Hepatocyte (in vitro differentiated cells): ENCODE measurements at regions not wholly inside any gene's neighbourhood (a gene's known extent, or its start where the extent isn't known, plus 50 kb on each side); places are given as distances from the start of the nearest gene placed in this dataset.
"Not testable (repeated sequence)": the region's sequence is repeated elsewhere in the genome, so short reads cannot be mapped to it uniquely, and the experiment has no call there.

Experiments used
- DNase-seq: peaks from one replicate; pipeline ENCODE4 v3.0.0-alpha.2; 2016; ENCODE audit warnings: low spot score
- H2AFZ ChIP-seq: fragments of 200-600 bp; sonication (generic); 2 replicates; pipeline ENCODE4 v1.6.0; 2016; ENCODE audit warnings: antibody characterized with exemption, mild to moderate bottlenecking
- H3K27ac ChIP-seq: fragments of 200-600 bp; sonication (generic); 2 replicates; pipeline ENCODE4 v1.5.1; 2016; ENCODE audit warnings: mild to moderate bottlenecking
- H3K27me3 ChIP-seq: fragments of 200-600 bp; sonication (generic); 2 replicates; pipeline ENCODE4 v1.6.1; 2016
- H3K36me3 ChIP-seq: fragments of 200-600 bp; sonication (generic); replicated peaks from 2 replicates; pipeline ENCODE4 v1.5.1; 2016; ENCODE audit warnings: low read depth; ENCODE audit not compliant: insufficient read depth
- H3K4me1 ChIP-seq: fragments of 200-600 bp; sonication (generic); 2 replicates; pipeline ENCODE4 v1.5.1; 2016; ENCODE audit warnings: mild to moderate bottlenecking, moderate library complexity; ENCODE audit not compliant: insufficient read depth
- H3K4me2 ChIP-seq: fragments of 200-600 bp; sonication (generic); 2 replicates; pipeline ENCODE4 v1.6.0; 2016
- H3K4me3 ChIP-seq: fragments of 200-600 bp; sonication (generic); 2 replicates; pipeline ENCODE4 v1.5.1; 2016; ENCODE audit warnings: mild to moderate bottlenecking
- H3K79me2 ChIP-seq: fragments of 200-600 bp; sonication (generic); 2 replicates; pipeline ENCODE4 v1.6.0; 2017; ENCODE audit warnings: mild to moderate bottlenecking
- H3K9me2 ChIP-seq: fragments of 200-600 bp; sonication (generic); replicated peaks from 2 replicates; pipeline ENCODE4 v1.6.0; 2017; ENCODE audit warnings: mild to moderate bottlenecking; ENCODE audit not compliant: insufficient read depth
- H3K9me3 ChIP-seq: fragments of 200-600 bp; sonication (generic); 2 replicates; pipeline ENCODE4 v1.5.1; 2016; ENCODE audit warnings: low read depth, mild to moderate bottlenecking
- H4K20me1 ChIP-seq: fragments of 200-600 bp; sonication (generic); 2 replicates; pipeline ENCODE4 v1.6.0; 2016; ENCODE audit warnings: mild to moderate bottlenecking; ENCODE audit not compliant: insufficient read depth, poor library complexity, severe bottlenecking
- CTCF ChIP-seq: fragments of 200-600 bp; sonication (generic); IDR thresholded peaks from 2 replicates; pipeline ENCODE4 v1.5.1; 2016; ENCODE audit warnings: antibody characterized with exemption, mild to moderate bottlenecking; ENCODE audit not compliant: poor library complexity
- EZH2 ChIP-seq: fragments of 200-600 bp; sonication (generic); IDR thresholded peaks from 2 replicates; pipeline ENCODE4 v1.6.1; 2016; ENCODE audit warnings: antibody characterized with exemption, mild to moderate bottlenecking, borderline replicate concordance
- EZH2phosphoT487 ChIP-seq: fragments of 200-600 bp; sonication (generic); IDR thresholded peaks from one replicate; pipeline ENCODE4 v1.6.1; 2018; ENCODE audit warnings: antibody characterized with exemption, mild to moderate bottlenecking, low read depth, moderate library complexity; ENCODE audit not compliant: unreplicated experiment, severe bottlenecking
- WGBS: methylation state at CpG from one replicate; pipeline ENCODE4 v1.1.6; 2016; ENCODE audit warnings: low lambda C conversion rate; ENCODE audit errors: missing lambda C conversion rate; 5-methylcytosine and 5-hydroxymethylcytosine counted together

GRCh38 chr5:152723482-152723881 is 318.4 kb upstream of the NMUR2 start:
- DNase-seq: no peak
- 86% methylated on average over 6 of the region's 6 CpGs for WGBS
- H3K4me3 ChIP-seq: no peak overlapping the region
- H3K9me3 ChIP-seq: no peaks in the 10 kb centered on the region
- H3K36me3 ChIP-seq: no peaks in the 10 kb centered on the region
- no peak overlapping the region for H2AFZ ChIP-seq
- no peaks in the 10 kb centered on the region for H3K9me2 ChIP-seq
- H3K27ac ChIP-seq: no peak overlapping the region
- TF ChIP-seq EZH2 (no peak), CTCF (no peak), EZH2phosphoT487 (no peak)
- H3K4me2 ChIP-seq: no peak overlapping the region
- H3K79me2 ChIP-seq: no peaks in the 10 kb centered on the region
- no peaks in the 10 kb centered on the region for H3K4me1 ChIP-seq
- H3K27me3 ChIP-seq: no peaks in the 10 kb centered on the region
- no peaks in the 10 kb centered on the region for H4K20me1 ChIP-seq

- WGBS: 94% methylated on average over 3 of the region's 3 CpGs
- TF ChIP-seq EZH2phosphoT487: no peak
- no peak for TF ChIP-seq EZH2
- TF ChIP-seq CTCF: no peak
- no peak overlapping the region for H3K4me2 ChIP-seq
- H3K9me2 ChIP-seq: no peaks in the 10 kb centered on the region
- H3K4me3 ChIP-seq: no peak overlapping the region
- no peaks in the 10 kb centered on the region for H3K79me2 ChIP-seq
- no peak for DNase-seq
- no peak overlapping the region for H2AFZ ChIP-seq
- H3K27ac ChIP-seq: no peak overlapping the region
- H3K9me3 ChIP-seq: no peaks in the 10 kb centered on the region
- H3K36me3 ChIP-seq: no peaks in the 10 kb centered on the region
- no peaks in the 10 kb centered on the region for H3K27me3 ChIP-seq
- no peaks in the 10 kb centered on the region for H3K4me1 ChIP-seq
- no peaks in the 10 kb centered on the region for H4K20me1 ChIP-seq
Observed at GRCh38 chr5:152730176-152730575, 325.1 kb upstream of the NMUR2 start.

- Histone ChIP-seq H4K20me1 (no peaks in the 10 kb centered on the region), H3K4me1 (no peaks in the 10 kb centered on the region), H3K4me3 (no peak overlapping the region), H3K4me2 (no peak overlapping the region), H3K36me3 (no peaks in the 10 kb centered on the region), H3K9me2 (no peaks in the 10 kb centered on the region), H3K27me3 (no peaks in the 10 kb centered on the region), H3K9me3 (peaks cover 6% of the 10 kb centered on the region), H2AFZ (no peak overlapping the region), H3K79me2 (no peaks in the 10 kb centered on the region), H3K27ac (no peak overlapping the region)
- 88% methylated on average over 4 of the region's 4 CpGs for WGBS
- no peak for TF ChIP-seq CTCF
- TF ChIP-seq EZH2phosphoT487: no peak
- TF ChIP-seq EZH2: no peak
- DNase-seq: no peak
Observed at GRCh38 chr5:152736906-152737305, 331.8 kb upstream of the NMUR2 start.

GRCh38 chr5:152739916-152740315 is 334.8 kb upstream of the NMUR2 start:
- Histone ChIP-seq H3K4me3 (no peak overlapping the region), H3K4me1 (no peaks in the 10 kb centered on the region), H4K20me1 (no peaks in the 10 kb centered on the region), H3K4me2 (no peak overlapping the region), H3K9me3 (peaks cover 6% of the 10 kb centered on the region), H3K27me3 (no peaks in the 10 kb centered on the region), H3K27ac (no peak overlapping the region), H3K36me3 (no peaks in the 10 kb centered on the region), H2AFZ (no peak overlapping the region), H3K9me2 (no peaks in the 10 kb centered on the region), H3K79me2 (no peaks in the 10 kb centered on the region)
- DNase-seq: no peak
- no peak for TF ChIP-seq EZH2phosphoT487
- TF ChIP-seq EZH2: no peak
- TF ChIP-seq CTCF: no peak

- not testable (repeated sequence) for H3K4me1 ChIP-seq, H3K27ac ChIP-seq, H3K4me3 ChIP-seq, H3K4me2 ChIP-seq, H3K27me3 ChIP-seq, H3K9me2 ChIP-seq, H3K79me2 ChIP-seq, H4K20me1 ChIP-seq, H3K36me3 ChIP-seq, H3K9me3 ChIP-seq, DNase-seq, H2AFZ ChIP-seq
- WGBS: 73% methylated on average over 10 of the region's 10 CpGs
Observed at GRCh38 chr5:152741126-152741525, 336.0 kb upstream of the NMUR2 start.
